PC-3 (cell line): ENCODE measurements at regions not wholly inside any gene's neighbourhood (a gene's known extent, or its start where the extent isn't known, plus 50 kb on each side); places are given as distances from the start of the nearest gene placed in this dataset.

Experiments used
- ATAC-seq: fragments of 200-7000 bp; cut with Tn5 transposase; 2 replicates; pipeline ENCODE4 v1.9.1; 2020; ENCODE audit warnings: mild to moderate bottlenecking, moderate library complexity
- BruUV-seq: library from RNA; stranded (reverse); fragments of 400-500 nt; replicated peaks from 2 replicates; lab custom pipeline; 2021; lab: Mats Ljungman, UMichigan
- CTCF ChIA-PET: fragments of 300-600 bp; sonication (Branson Sonifier 250); formaldehyde crosslinking; loops from one replicate; lab custom pipeline; 2022; ENCODE audit warnings: antibody characterized with exemption; lab: Charles Lee
- POLR2A ChIA-PET: fragments of 300-600 bp; sonication (Branson Sonifier 250); formaldehyde crosslinking; loops from one replicate; lab custom pipeline; 2022; ENCODE audit warnings: antibody characterized with exemption; ENCODE audit not compliant: unreplicated experiment; lab: Charles Lee
- DNase-seq: peaks from one replicate; pipeline ENCODE4 v3.0.0-alpha.2; 2015
- H2AFZ ChIP-seq: fragments of 300-600 bp; sonication (generic); 2 replicates; pipeline ENCODE4 v1.6.0; 2016; ENCODE audit warnings: antibody characterized with exemption, low read length
- H3F3A ChIP-seq: fragments of 300-600 bp; sonication (generic); one replicate; pipeline ENCODE4 v1.6.0; 2017; ENCODE audit warnings: antibody characterized with exemption, low read length, control low read depth, mild to moderate bottlenecking; ENCODE audit not compliant: unreplicated experiment
- H3K27ac ChIP-seq: fragments of 300-600 bp; sonication (generic); 2 replicates; pipeline ENCODE4 v1.5.1; 2016; ENCODE audit warnings: mild to moderate bottlenecking, low read length
- H3K27me3 ChIP-seq: fragments of 300-600 bp; sonication (generic); 2 replicates; pipeline ENCODE4 v1.6.1; 2016; ENCODE audit warnings: low read length, mixed read lengths
- H3K36me3 ChIP-seq: fragments of 300-600 bp; sonication (generic); 2 replicates; pipeline ENCODE4 v1.6.1; 2016; ENCODE audit warnings: low read depth, mixed run types, low read length, mixed read lengths
- H3K4me1 ChIP-seq: fragments of 300-600 bp; sonication (generic); 2 replicates; pipeline ENCODE4 v1.5.1; 2016; ENCODE audit warnings: low read length; ENCODE audit not compliant: insufficient read depth
- H3K4me2 ChIP-seq: fragments of 300-600 bp; sonication (generic); 2 replicates; pipeline ENCODE4 v1.6.0; 2016; ENCODE audit warnings: low read length
- H3K4me3 ChIP-seq: fragments of 300-600 bp; sonication (generic); 2 replicates; pipeline ENCODE4 v1.5.1; 2016; ENCODE audit warnings: mild to moderate bottlenecking, low read length, mixed read lengths
- H3K79me2 ChIP-seq: fragments of 300-600 bp; sonication (generic); 2 replicates; pipeline ENCODE4 v1.6.1; 2017; ENCODE audit warnings: low read length, mixed read lengths
- H3K9ac ChIP-seq: fragments of 300-600 bp; sonication (generic); 2 replicates; pipeline ENCODE4 v1.6.0; 2016; ENCODE audit warnings: mild to moderate bottlenecking, low read length
- H3K9me2 ChIP-seq: fragments of 300-600 bp; sonication (generic); replicated peaks from 2 replicates; pipeline ENCODE4 v1.6.1; 2016; ENCODE audit warnings: mixed run types, low read length, mixed read lengths
- H3K9me3 ChIP-seq: fragments of 300-600 bp; sonication (generic); 2 replicates; pipeline ENCODE4 v1.6.1; 2016; ENCODE audit warnings: low read length, mixed read lengths
- H4K20me1 ChIP-seq: fragments of 300-600 bp; sonication (generic); 2 replicates; pipeline ENCODE4 v1.6.1; 2016; ENCODE audit warnings: low read length, mixed read lengths
- CTCF ChIP-seq: fragments of 300-600 bp; sonication (generic); conservative IDR thresholded peaks from 2 replicates; pipeline ENCODE4 v1.5.1; 2017; ENCODE audit warnings: antibody characterized with exemption, low read depth, mild to moderate bottlenecking, low read length
- EZH2 ChIP-seq: fragments of 300-600 bp; sonication (generic); IDR thresholded peaks from one replicate; pipeline ENCODE4 v1.6.1; 2017; ENCODE audit warnings: antibody characterized with exemption, mild to moderate bottlenecking, low read length; ENCODE audit not compliant: unreplicated experiment
- EZH2phosphoT487 ChIP-seq: fragments of 300-600 bp; sonication (generic); IDR thresholded peaks from 2 replicates; pipeline ENCODE4 v1.6.1; 2018; ENCODE audit warnings: mild to moderate bottlenecking, antibody characterized with exemption, low read length, borderline replicate concordance
- intact Hi-C: fragments of 100-400 bp; cut with micrococcal nuclease; formaldehyde crosslinking; loops from 2 replicates; pipeline ENCODE4 v1.9.0; 2023

- ChIA-PET POLR2A (interaction anchor here (0.6 kb wide), 1 partner anchor 385 kb away, joined by 3 read pairs; no protein-coding TSS in a partner anchor), CTCF (interaction anchor here (0.6 kb wide), 1 partner anchor 46 kb away, joined by 3 read pairs; no protein-coding TSS in a partner anchor)
- H3K36me3 ChIP-seq = no peaks in the 10 kb centered on the region
- TF ChIP-seq CTCF = no peak
- no peak for TF ChIP-seq EZH2phosphoT487
- TF ChIP-seq EZH2 = no peak
- no peaks in the 10 kb centered on the region for H3K79me2 ChIP-seq
- no peaks in the 10 kb centered on the region for H4K20me1 ChIP-seq
- H3K27ac ChIP-seq = no peak overlapping the region
- ATAC-seq (no peak), DNase-seq (no peak)
- intact Hi-C loops = no loop called here
- H3K9me2 ChIP-seq = no peaks in the 10 kb centered on the region
- H3K4me1 ChIP-seq = no peaks in the 10 kb centered on the region
- H3K4me2 ChIP-seq = no peak overlapping the region
- no peak overlapping the region for H3K4me3 ChIP-seq
- H3K9me3 ChIP-seq = no peaks in the 10 kb centered on the region
- no peak overlapping the region for H3K9ac ChIP-seq
- no peak overlapping the region for H2AFZ ChIP-seq
- BruUV-seq = no TSS peak
- no peaks in the 10 kb centered on the region for H3F3A ChIP-seq
- H3K27me3 ChIP-seq = no peaks in the 10 kb centered on the region
Observed at GRCh38 chr9:102113191-102113590, 374.7 kb upstream of the GRIN3A start.

GRCh38 chr9:102106439-102106838 is 368.0 kb upstream of the GRIN3A start:
- ATAC-seq = no peak

GRCh38 chr9:102101723-102102122 is 363.3 kb upstream of the GRIN3A start:
- BruUV-seq = no TSS peak
- H3K4me1 ChIP-seq = no peaks in the 10 kb centered on the region
- no peak overlapping the region for H3K27ac ChIP-seq
- H3K79me2 ChIP-seq = no peaks in the 10 kb centered on the region
- no peaks in the 10 kb centered on the region for H3K9me2 ChIP-seq
- CTCF ChIA-PET = no interaction called here
- no peaks in the 10 kb centered on the region for H4K20me1 ChIP-seq
- no peak for ATAC-seq
- no peaks in the 10 kb centered on the region for H3F3A ChIP-seq
- H2AFZ ChIP-seq = no peak overlapping the region
- intact Hi-C loops = no loop called here
- no peak overlapping the region for H3K4me2 ChIP-seq
- TF ChIP-seq CTCF = no peak
- no peak for TF ChIP-seq EZH2phosphoT487
- no peak for TF ChIP-seq EZH2
- no peaks in the 10 kb centered on the region for H3K36me3 ChIP-seq
- POLR2A ChIA-PET = no interaction called here
- no peak for DNase-seq
- no peak overlapping the region for H3K9ac ChIP-seq
- no peaks in the 10 kb centered on the region for H3K9me3 ChIP-seq
- H3K27me3 ChIP-seq = no peaks in the 10 kb centered on the region
- H3K4me3 ChIP-seq = no peak overlapping the region

More at GRCh38 chr9:102106439-102106838, 368.0 kb upstream of the GRIN3A start:
- DNase-seq = no peak
- H3K27me3 ChIP-seq = no peaks in the 10 kb centered on the region
- no peak overlapping the region for H3K4me3 ChIP-seq
- intact Hi-C loops = no loop called here
- no peak overlapping the region for H3K27ac ChIP-seq
- no peak overlapping the region for H2AFZ ChIP-seq
- POLR2A ChIA-PET = no interaction called here
- no peak for TF ChIP-seq EZH2
- TF ChIP-seq CTCF = no peak
- no peak for TF ChIP-seq EZH2phosphoT487
- no peak overlapping the region for H3K9ac ChIP-seq
- BruUV-seq = no TSS peak
- H4K20me1 ChIP-seq = no peaks in the 10 kb centered on the region
- H3K9me2 ChIP-seq = no peaks in the 10 kb centered on the region
- H3K79me2 ChIP-seq = no peaks in the 10 kb centered on the region
- no peaks in the 10 kb centered on the region for H3F3A ChIP-seq
- no peaks in the 10 kb centered on the region for H3K9me3 ChIP-seq
- CTCF ChIA-PET = no interaction called here
- no peaks in the 10 kb centered on the region for H3K36me3 ChIP-seq
- no peak overlapping the region for H3K4me2 ChIP-seq
- H3K4me1 ChIP-seq = no peaks in the 10 kb centered on the region
